ENCODE measurements at regions not wholly inside any gene's neighbourhood (a gene's known extent, or its start where the extent isn't known, plus 50 kb on each side); places are given as distances from the start of the nearest gene placed in this dataset.

- TF ChIP-seq, protein P1, sequence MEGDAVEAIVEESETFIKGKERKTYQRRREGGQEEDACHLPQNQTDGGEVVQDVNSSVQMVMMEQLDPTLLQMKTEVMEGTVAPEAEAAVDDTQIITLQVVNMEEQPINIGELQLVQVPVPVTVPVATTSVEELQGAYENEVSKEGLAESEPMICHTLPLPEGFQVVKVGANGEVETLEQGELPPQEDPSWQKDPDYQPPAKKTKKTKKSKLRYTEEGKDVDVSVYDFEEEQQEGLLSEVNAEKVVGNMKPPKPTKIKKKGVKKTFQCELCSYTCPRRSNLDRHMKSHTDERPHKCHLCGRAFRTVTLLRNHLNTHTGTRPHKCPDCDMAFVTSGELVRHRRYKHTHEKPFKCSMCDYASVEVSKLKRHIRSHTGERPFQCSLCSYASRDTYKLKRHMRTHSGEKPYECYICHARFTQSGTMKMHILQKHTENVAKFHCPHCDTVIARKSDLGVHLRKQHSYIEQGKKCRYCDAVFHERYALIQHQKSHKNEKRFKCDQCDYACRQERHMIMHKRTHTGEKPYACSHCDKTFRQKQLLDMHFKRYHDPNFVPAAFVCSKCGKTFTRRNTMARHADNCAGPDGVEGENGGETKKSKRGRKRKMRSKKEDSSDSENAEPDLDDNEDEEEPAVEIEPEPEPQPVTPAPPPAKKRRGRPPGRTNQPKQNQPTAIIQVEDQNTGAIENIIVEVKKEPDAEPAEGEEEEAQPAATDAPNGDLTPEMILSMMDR (conservative IDR thresholded peaks at IDR 0.05): no peak
- no peaks in the 10 kb centered on the region for H3K27me3 Mint-ChIP-seq (ENCODE audit: insufficient read depth)
- Histone ChIP-seq H3K9me3 (ENCODE audit: control insufficient read depth, low read length) (no peaks in the 10 kb centered on the region), H3K27ac (ENCODE audit: low read depth, low read length) (no peak overlapping the region), H3K36me3 (ENCODE audit: control insufficient read depth, insufficient read depth, low read length) (no peaks in the 10 kb centered on the region), H3K4me1 (ENCODE audit: control insufficient read depth, insufficient read depth, low read length) (no peaks in the 10 kb centered on the region), H3K4me3 (ENCODE audit: low read length) (no peak overlapping the region), H3K27me3 (ENCODE audit: control insufficient read depth, insufficient read depth, low read length, poor library complexity, severe bottlenecking) (no peaks in the 10 kb centered on the region), H3K9ac (ENCODE audit: extremely low read depth, low read length, poor library complexity, severe bottlenecking) (no peak overlapping the region)
- WGBS, 2 experiments (ENCODE audit: insufficient coverage in 1 of 2, insufficient read length in 1 of 2): 88 to 91% methylated on average over 14 of the region's 14 CpGs
- no peaks in the 10 kb centered on the region for H3K36me3 Mint-ChIP-seq (ENCODE audit: low read depth)
- peaks cover 3% of the 10 kb centered on the region for H3K9me3 Mint-ChIP-seq
- peaks cover 18% of the 10 kb centered on the region for H3K4me1 Mint-ChIP-seq
- H3K27ac Mint-ChIP-seq: no peak overlapping the region
- no peak for DNase-seq
- no peak overlapping the region for H3K4me3 Mint-ChIP-seq
Observed at GRCh38 chr16:85391175-85391707, 221.9 kb upstream of the GSE1 start.

DNA sequence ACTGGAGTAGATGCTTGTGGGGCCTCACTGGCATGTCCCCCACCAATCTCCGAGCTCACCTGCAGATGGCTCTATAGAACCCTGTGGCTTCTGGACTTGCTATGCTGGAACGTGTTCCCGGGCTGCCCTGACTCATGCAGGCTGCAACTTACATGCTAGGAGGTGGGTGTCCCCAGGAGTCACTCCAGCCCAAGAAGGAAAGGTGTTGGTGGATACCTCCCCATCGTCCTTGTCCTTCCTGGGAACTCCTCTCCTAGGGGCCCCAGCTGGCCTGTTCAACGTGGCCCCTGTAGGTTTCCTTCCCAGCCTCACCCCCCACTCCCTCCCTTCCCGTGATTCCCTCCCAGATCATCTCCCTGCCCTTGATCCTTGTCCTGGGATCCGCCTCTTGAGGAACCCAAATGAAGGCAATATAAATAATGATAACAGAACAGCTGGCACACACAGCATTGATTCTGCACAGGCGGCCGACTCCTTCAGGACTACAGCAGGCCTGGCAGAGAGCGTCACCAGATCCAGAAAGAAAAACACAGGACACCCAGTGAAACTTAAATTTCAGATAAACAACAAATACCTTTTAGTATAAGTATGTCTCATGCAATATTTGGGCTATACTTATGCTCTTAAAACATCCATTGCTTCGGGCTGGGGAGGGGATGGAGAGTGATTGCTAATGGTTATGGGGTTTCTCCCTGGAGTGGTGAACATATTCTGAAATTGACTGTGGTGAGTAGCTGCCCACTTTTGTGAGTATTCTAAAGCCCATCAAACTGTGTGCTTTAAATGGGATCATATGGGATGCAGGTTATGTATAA lies 221.1 kb upstream of the GSE1 start:
- 87 to 89% methylated on average over 4 to 11 of the region's 11 CpGs for WGBS, 2 experiments (ENCODE audit: insufficient coverage in 1 of 2, insufficient read length in 1 of 2)
- TF ChIP-seq, protein P1 (conservative IDR thresholded peaks at IDR 0.05): no peak

GRCh38 chr16:85392756-85393673 lies 220.1 kb upstream of the GSE1 start:
- DNase-seq: no peak
- no peak overlapping the region for H3K27ac Mint-ChIP-seq

More for the DNA sequence above, 221.1 kb upstream of the GSE1 start:
- no peak overlapping the region for H3K4me3 Mint-ChIP-seq
- Histone ChIP-seq H3K4me1 (ENCODE audit: control insufficient read depth, insufficient read depth, low read length) (no peaks in the 10 kb centered on the region), H3K27ac (ENCODE audit: low read depth, low read length) (no peak overlapping the region), H3K4me3 (ENCODE audit: low read length) (no peak overlapping the region), H3K9ac (ENCODE audit: extremely low read depth, low read length, poor library complexity, severe bottlenecking) (no peak overlapping the region), H3K9me3 (ENCODE audit: control insufficient read depth, low read length) (no peaks in the 10 kb centered on the region), H3K27me3 (ENCODE audit: control insufficient read depth, insufficient read depth, low read length, poor library complexity, severe bottlenecking) (no peaks in the 10 kb centered on the region), H3K36me3 (ENCODE audit: control insufficient read depth, insufficient read depth, low read length) (no peaks in the 10 kb centered on the region)
- no peaks in the 10 kb centered on the region for H3K36me3 Mint-ChIP-seq (ENCODE audit: low read depth)
- H3K4me1 Mint-ChIP-seq: peaks cover 24% of the 10 kb centered on the region
- no peak overlapping the region for H3K27ac Mint-ChIP-seq
- H3K27me3 Mint-ChIP-seq (ENCODE audit: insufficient read depth): no peaks in the 10 kb centered on the region
- peaks cover 3% of the 10 kb centered on the region for H3K9me3 Mint-ChIP-seq
- DNase-seq: no peak

More at GRCh38 chr16:85392756-85393673, 220.1 kb upstream of the GSE1 start:
- no peaks in the 10 kb centered on the region for H3K9me3 ChIP-seq (ENCODE audit: control insufficient read depth, low read length)
- H3K9ac ChIP-seq (ENCODE audit: extremely low read depth, low read length, poor library complexity, severe bottlenecking): no peak overlapping the region
- 91 to 95% methylated on average over 10 to 17 of the region's 17 CpGs for WGBS, 2 experiments (ENCODE audit: insufficient coverage in 1 of 2, insufficient read length in 1 of 2)
- H3K27me3 Mint-ChIP-seq (ENCODE audit: insufficient read depth): no peaks in the 10 kb centered on the region
- H3K4me1 ChIP-seq (ENCODE audit: control insufficient read depth, insufficient read depth, low read length): no peaks in the 10 kb centered on the region
- H3K4me1 Mint-ChIP-seq: peaks cover 29% of the 10 kb centered on the region
- H3K4me3 ChIP-seq (ENCODE audit: low read length): no peak overlapping the region
- H3K4me3 Mint-ChIP-seq: no peak overlapping the region
- no peaks in the 10 kb centered on the region for H3K27me3 ChIP-seq (ENCODE audit: control insufficient read depth, insufficient read depth, low read length, poor library complexity, severe bottlenecking)
- no peaks in the 10 kb centered on the region for H3K36me3 Mint-ChIP-seq (ENCODE audit: low read depth)
- no peak overlapping the region for H3K27ac ChIP-seq (ENCODE audit: low read depth, low read length)
- H3K36me3 ChIP-seq (ENCODE audit: control insufficient read depth, insufficient read depth, low read length): no peaks in the 10 kb centered on the region
- TF ChIP-seq, protein P1 (conservative IDR thresholded peaks at IDR 0.05): no peak
- H3K9me3 Mint-ChIP-seq: peaks cover 3% of the 10 kb centered on the region

Data from endodermal cell (in vitro differentiated cells).